Hepatocyte (in vitro differentiated cells): ENCODE measurements at regions not wholly inside any gene's neighbourhood (a gene's known extent, or its start where the extent isn't known, plus 50 kb on each side); places are given as distances from the start of the nearest gene placed in this dataset.
"Not testable (repeated sequence)": the region's sequence is repeated elsewhere in the genome, so short reads cannot be mapped to it uniquely, and the experiment has no call there.

Source experiments
- DNase-seq: peaks from one replicate; pipeline ENCODE4 v3.0.0-alpha.2; 2016; ENCODE audit warnings: low spot score
- H2AFZ ChIP-seq: fragments of 200-600 bp; sonication (generic); 2 replicates; pipeline ENCODE4 v1.6.0; 2016; ENCODE audit warnings: antibody characterized with exemption, mild to moderate bottlenecking
- H3K27ac ChIP-seq: fragments of 200-600 bp; sonication (generic); 2 replicates; pipeline ENCODE4 v1.5.1; 2016; ENCODE audit warnings: mild to moderate bottlenecking
- H3K27me3 ChIP-seq: fragments of 200-600 bp; sonication (generic); 2 replicates; pipeline ENCODE4 v1.6.1; 2016
- H3K36me3 ChIP-seq: fragments of 200-600 bp; sonication (generic); replicated peaks from 2 replicates; pipeline ENCODE4 v1.5.1; 2016; ENCODE audit warnings: low read depth; ENCODE audit not compliant: insufficient read depth
- H3K4me1 ChIP-seq: fragments of 200-600 bp; sonication (generic); 2 replicates; pipeline ENCODE4 v1.5.1; 2016; ENCODE audit warnings: mild to moderate bottlenecking, moderate library complexity; ENCODE audit not compliant: insufficient read depth
- H3K4me2 ChIP-seq: fragments of 200-600 bp; sonication (generic); 2 replicates; pipeline ENCODE4 v1.6.0; 2016
- H3K4me3 ChIP-seq: fragments of 200-600 bp; sonication (generic); 2 replicates; pipeline ENCODE4 v1.5.1; 2016; ENCODE audit warnings: mild to moderate bottlenecking
- H3K79me2 ChIP-seq: fragments of 200-600 bp; sonication (generic); 2 replicates; pipeline ENCODE4 v1.6.0; 2017; ENCODE audit warnings: mild to moderate bottlenecking
- H3K9me2 ChIP-seq: fragments of 200-600 bp; sonication (generic); replicated peaks from 2 replicates; pipeline ENCODE4 v1.6.0; 2017; ENCODE audit warnings: mild to moderate bottlenecking; ENCODE audit not compliant: insufficient read depth
- H3K9me3 ChIP-seq: fragments of 200-600 bp; sonication (generic); 2 replicates; pipeline ENCODE4 v1.5.1; 2016; ENCODE audit warnings: low read depth, mild to moderate bottlenecking
- H4K20me1 ChIP-seq: fragments of 200-600 bp; sonication (generic); 2 replicates; pipeline ENCODE4 v1.6.0; 2016; ENCODE audit warnings: mild to moderate bottlenecking; ENCODE audit not compliant: insufficient read depth, poor library complexity, severe bottlenecking
- EZH2 ChIP-seq: fragments of 200-600 bp; sonication (generic); IDR thresholded peaks from 2 replicates; pipeline ENCODE4 v1.6.1; 2016; ENCODE audit warnings: antibody characterized with exemption, mild to moderate bottlenecking, borderline replicate concordance
- EZH2phosphoT487 ChIP-seq: fragments of 200-600 bp; sonication (generic); IDR thresholded peaks from one replicate; pipeline ENCODE4 v1.6.1; 2018; ENCODE audit warnings: antibody characterized with exemption, mild to moderate bottlenecking, low read depth, moderate library complexity; ENCODE audit not compliant: unreplicated experiment, severe bottlenecking
- WGBS: methylation state at CpG from one replicate; pipeline ENCODE4 v1.1.6; 2016; ENCODE audit warnings: low lambda C conversion rate; ENCODE audit errors: missing lambda C conversion rate; 5-methylcytosine and 5-hydroxymethylcytosine counted together
- TF ChIP-seq, protein P1 (sequence below): fragments of 200-600 bp; sonication (generic); IDR thresholded peaks from 2 replicates; pipeline ENCODE4 v1.5.1; 2016; ENCODE audit warnings: antibody characterized with exemption, mild to moderate bottlenecking; ENCODE audit not compliant: poor library complexity

DNA sequence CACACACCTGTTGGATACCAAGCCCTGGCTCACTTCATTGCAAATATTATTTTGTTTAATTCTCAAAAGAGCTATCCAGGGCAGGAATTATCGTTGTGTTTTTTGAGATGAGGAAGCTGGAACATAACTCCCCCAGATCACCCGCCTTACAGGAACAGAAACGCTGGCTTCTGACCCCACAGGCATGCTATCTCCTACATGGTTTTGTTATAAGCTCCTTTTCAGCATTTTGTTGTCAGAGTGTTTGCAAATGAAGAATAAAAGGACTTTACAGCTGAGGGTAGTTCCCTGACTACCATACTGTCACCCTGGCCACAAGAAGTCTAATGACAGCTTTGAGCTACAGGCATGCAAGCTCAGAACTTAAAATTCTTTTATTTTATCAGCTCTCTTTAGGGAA lies 62.0 kb upstream of the MRPS9 start:
- no peaks in the 10 kb centered on the region for H4K20me1 ChIP-seq
- H3K4me2 ChIP-seq, result no peak overlapping the region
- H3K27me3 ChIP-seq, result no peaks in the 10 kb centered on the region
- no peak for DNase-seq
- no peaks in the 10 kb centered on the region for H3K9me2 ChIP-seq
- H3K9me3 ChIP-seq, result no peaks in the 10 kb centered on the region
- no peak for TF ChIP-seq EZH2phosphoT487
- no peaks in the 10 kb centered on the region for H3K4me1 ChIP-seq
- H2AFZ ChIP-seq, result no peak overlapping the region
- WGBS, result 86% methylated on average over 3 of the region's 3 CpGs
- H3K79me2 ChIP-seq, result no peaks in the 10 kb centered on the region
- no peak overlapping the region for H3K4me3 ChIP-seq
- H3K36me3 ChIP-seq, result no peaks in the 10 kb centered on the region
- H3K27ac ChIP-seq, result no peak overlapping the region

DNA sequence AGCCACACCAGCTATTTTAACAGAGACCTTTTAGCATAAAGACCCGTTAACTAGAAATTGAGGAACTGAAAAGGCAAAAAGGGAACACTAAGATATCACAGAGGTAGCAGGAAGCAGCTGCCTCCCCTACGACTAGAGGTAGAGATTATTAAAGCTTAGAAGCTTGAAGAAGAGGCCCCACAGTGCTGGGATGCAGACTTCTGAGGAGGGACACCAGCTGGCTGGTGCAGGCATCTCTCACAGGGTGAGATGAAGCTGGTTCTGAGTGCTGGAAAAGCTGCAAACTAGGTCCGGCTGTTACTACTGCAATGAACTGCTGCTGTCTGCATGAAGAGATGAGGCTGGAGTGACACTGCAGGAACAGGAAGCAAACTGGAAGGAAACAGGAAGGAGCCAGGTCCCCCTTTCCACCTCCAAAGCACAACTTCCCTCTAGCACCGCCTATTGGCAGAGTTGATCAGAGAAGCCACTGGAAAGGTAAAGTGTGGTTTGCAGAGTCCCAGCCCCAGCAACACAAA lies 61.2 kb upstream of the MRPS9 start:
- no peaks in the 10 kb centered on the region for H3K79me2 ChIP-seq
- H3K4me1 ChIP-seq, result no peaks in the 10 kb centered on the region
- no peaks in the 10 kb centered on the region for H3K36me3 ChIP-seq
- H3K27ac ChIP-seq, result no peak overlapping the region
- H3K9me2 ChIP-seq, result no peaks in the 10 kb centered on the region
- TF ChIP-seq EZH2phosphoT487 (no peak), EZH2 (no peak)
- TF ChIP-seq, protein P1, sequence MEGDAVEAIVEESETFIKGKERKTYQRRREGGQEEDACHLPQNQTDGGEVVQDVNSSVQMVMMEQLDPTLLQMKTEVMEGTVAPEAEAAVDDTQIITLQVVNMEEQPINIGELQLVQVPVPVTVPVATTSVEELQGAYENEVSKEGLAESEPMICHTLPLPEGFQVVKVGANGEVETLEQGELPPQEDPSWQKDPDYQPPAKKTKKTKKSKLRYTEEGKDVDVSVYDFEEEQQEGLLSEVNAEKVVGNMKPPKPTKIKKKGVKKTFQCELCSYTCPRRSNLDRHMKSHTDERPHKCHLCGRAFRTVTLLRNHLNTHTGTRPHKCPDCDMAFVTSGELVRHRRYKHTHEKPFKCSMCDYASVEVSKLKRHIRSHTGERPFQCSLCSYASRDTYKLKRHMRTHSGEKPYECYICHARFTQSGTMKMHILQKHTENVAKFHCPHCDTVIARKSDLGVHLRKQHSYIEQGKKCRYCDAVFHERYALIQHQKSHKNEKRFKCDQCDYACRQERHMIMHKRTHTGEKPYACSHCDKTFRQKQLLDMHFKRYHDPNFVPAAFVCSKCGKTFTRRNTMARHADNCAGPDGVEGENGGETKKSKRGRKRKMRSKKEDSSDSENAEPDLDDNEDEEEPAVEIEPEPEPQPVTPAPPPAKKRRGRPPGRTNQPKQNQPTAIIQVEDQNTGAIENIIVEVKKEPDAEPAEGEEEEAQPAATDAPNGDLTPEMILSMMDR, result no peak
- DNase-seq, result no peak
- no peak overlapping the region for H3K4me2 ChIP-seq
- H2AFZ ChIP-seq, result no peak overlapping the region
- no peaks in the 10 kb centered on the region for H3K27me3 ChIP-seq
- no peak overlapping the region for H3K4me3 ChIP-seq
- H4K20me1 ChIP-seq, result no peaks in the 10 kb centered on the region
- no peaks in the 10 kb centered on the region for H3K9me3 ChIP-seq
- 69% methylated on average over 4 of the region's 4 CpGs for WGBS

DNA sequence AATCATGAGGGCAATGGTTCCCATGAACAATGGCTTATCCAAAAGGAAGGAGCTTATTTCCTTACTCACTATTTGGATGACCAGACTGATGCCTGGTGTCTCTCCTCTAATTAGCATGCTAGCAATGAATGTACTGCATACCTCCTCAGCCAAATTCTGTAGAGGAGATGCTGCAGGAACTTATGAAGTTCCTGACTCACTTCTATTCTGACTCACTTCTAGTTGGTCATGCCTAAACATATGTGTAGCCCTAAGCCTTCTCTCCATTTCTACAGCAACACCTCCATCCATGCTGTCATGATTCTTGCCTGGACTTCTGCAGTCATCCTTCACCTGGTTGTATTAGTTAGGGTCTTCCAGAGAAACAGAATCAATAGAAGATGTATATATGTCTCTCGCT lies 59.9 kb upstream of the MRPS9 start:
- Histone ChIP-seq H2AFZ (no peak overlapping the region), H3K27me3 (no peaks in the 10 kb centered on the region), H3K27ac (no peak overlapping the region), H3K36me3 (no peaks in the 10 kb centered on the region), H3K4me1 (no peaks in the 10 kb centered on the region), H3K4me2 (no peak overlapping the region), H3K4me3 (no peak overlapping the region), H3K79me2 (no peaks in the 10 kb centered on the region), H4K20me1 (no peaks in the 10 kb centered on the region), H3K9me2 (no peaks in the 10 kb centered on the region), H3K9me3 (no peaks in the 10 kb centered on the region)
- WGBS, result 94% methylated on average over 1 of the region's 1 CpG
- no peak for DNase-seq
- TF ChIP-seq EZH2, result no peak
- no peak for TF ChIP-seq EZH2phosphoT487

DNA sequence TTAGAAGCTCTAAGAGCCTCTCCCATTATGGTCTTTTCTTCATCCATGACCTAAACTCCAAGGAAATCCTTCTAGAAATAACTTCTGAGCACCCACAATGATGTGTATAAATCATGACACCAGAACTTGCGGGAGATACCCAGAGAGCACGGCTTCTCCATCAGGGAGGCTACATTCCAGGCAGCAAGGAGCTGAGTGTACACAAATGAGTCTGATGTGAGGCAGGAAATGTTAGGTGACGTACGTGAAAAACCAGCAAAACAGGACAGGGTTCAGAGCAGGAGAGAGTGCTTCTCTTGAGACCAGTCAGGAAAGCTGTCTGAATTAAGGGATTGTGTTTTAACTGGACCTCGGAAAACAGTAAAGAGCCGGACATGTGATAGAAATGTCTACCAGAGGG lies 58.1 kb upstream of the MRPS9 start:
- not testable (repeated sequence) for H3K4me2 ChIP-seq, H3K79me2 ChIP-seq, H2AFZ ChIP-seq, DNase-seq, H4K20me1 ChIP-seq, H3K36me3 ChIP-seq, H3K27ac ChIP-seq, H3K9me2 ChIP-seq, H3K4me1 ChIP-seq, H3K4me3 ChIP-seq, H3K9me3 ChIP-seq, H3K27me3 ChIP-seq
- 87% methylated on average over 6 of the region's 6 CpGs for WGBS

DNA sequence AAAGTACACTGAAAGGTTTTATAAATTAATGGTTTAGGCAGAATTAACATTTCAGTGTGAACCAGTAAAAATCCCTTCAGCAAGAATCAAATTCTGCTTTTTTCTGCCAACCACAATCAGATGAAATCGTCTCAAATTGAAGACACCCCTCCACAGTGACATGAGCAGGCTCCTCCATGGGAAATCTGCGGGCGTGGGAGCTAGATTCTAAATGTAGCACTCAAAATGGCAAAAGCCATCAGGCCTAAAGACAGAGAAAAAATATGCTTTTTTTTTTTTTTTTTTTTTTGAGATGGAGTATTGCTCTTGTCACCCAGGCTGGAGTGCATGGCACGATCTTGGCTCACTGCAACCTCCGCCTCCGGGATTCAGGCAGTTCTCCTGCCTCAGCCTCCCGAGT lies 55.8 kb upstream of the MRPS9 start:
- no peaks in the 10 kb centered on the region for H3K36me3 ChIP-seq
- WGBS, result 81% methylated on average over 7 of the region's 7 CpGs
- H4K20me1 ChIP-seq, result no peaks in the 10 kb centered on the region
- H3K9me3 ChIP-seq, result no peaks in the 10 kb centered on the region
- H3K27ac ChIP-seq, result no peak overlapping the region
- H2AFZ ChIP-seq, result no peak overlapping the region
- TF ChIP-seq, protein P1, result no peak
- TF ChIP-seq EZH2phosphoT487 (no peak), EZH2 (no peak)
- no peak overlapping the region for H3K4me3 ChIP-seq
- H3K79me2 ChIP-seq, result no peaks in the 10 kb centered on the region
- H3K9me2 ChIP-seq, result no peaks in the 10 kb centered on the region
- DNase-seq, result no peak
- no peaks in the 10 kb centered on the region for H3K4me1 ChIP-seq
- H3K4me2 ChIP-seq, result no peak overlapping the region
- no peaks in the 10 kb centered on the region for H3K27me3 ChIP-seq
